H9 (cell line): ENCODE measurements at regions not wholly inside any gene's neighbourhood (a gene's known extent, or its start where the extent isn't known, plus 50 kb on each side); places are given as distances from the start of the nearest gene placed in this dataset.

Experiments
- DNase-seq: peaks from one replicate; pipeline ENCODE4 v3.0.0-alpha.2; 2017
- H2AFZ ChIP-seq: one replicate; pipeline ENCODE4 v1.6.1; 2013; ENCODE audit warnings: mild to moderate bottlenecking, low read length, control low read depth, moderate library complexity
- H2AK5ac ChIP-seq: 2 replicates; pipeline ENCODE4 v1.6.1; 2013; ENCODE audit warnings: low read length, control low read depth, mixed read lengths; ENCODE audit not compliant: insufficient read length
- H2BK120ac ChIP-seq: one replicate; pipeline ENCODE4 v1.6.1; 2013; ENCODE audit warnings: low read depth, mild to moderate bottlenecking, low read length, control low read depth, inconsistent platforms; ENCODE audit not compliant: poor library complexity, severe bottlenecking
- H2BK12ac ChIP-seq: 2 replicates; pipeline ENCODE4 v1.6.1; 2013; ENCODE audit warnings: low read length, control low read depth, mixed read lengths, low read depth; ENCODE audit not compliant: insufficient read length
- H2BK15ac ChIP-seq: 2 replicates; pipeline ENCODE4 v1.6.1; 2013; ENCODE audit warnings: low read depth, low read length, control low read depth
- H2BK20ac ChIP-seq: one replicate; pipeline ENCODE4 v1.6.1; 2013; ENCODE audit warnings: low read depth, mild to moderate bottlenecking, low read length, control low read depth, inconsistent platforms; ENCODE audit not compliant: poor library complexity, severe bottlenecking
- H2BK5ac ChIP-seq: 2 replicates; pipeline ENCODE4 v1.6.1; 2013; ENCODE audit warnings: low read length, control low read depth, mixed read lengths; ENCODE audit not compliant: insufficient read length
- H3K14ac ChIP-seq: 2 replicates; pipeline ENCODE4 v1.6.1; 2013; ENCODE audit warnings: low read length, control low read depth; ENCODE audit not compliant: insufficient read depth
- H3K18ac ChIP-seq: 2 replicates; pipeline ENCODE4 v1.6.1; 2013; ENCODE audit warnings: low read depth, mild to moderate bottlenecking, mixed read lengths, low read length, control low read depth; ENCODE audit not compliant: insufficient read length
- H3K23ac ChIP-seq: 2 replicates; pipeline ENCODE4 v1.6.1; 2013; ENCODE audit warnings: low read length, control low read depth, mixed read lengths, low read depth; ENCODE audit not compliant: insufficient read length
- H3K23me2 ChIP-seq: 2 replicates; pipeline ENCODE4 v1.6.1; 2013; ENCODE audit warnings: low read depth, mild to moderate bottlenecking, mixed read lengths, low read length, control low read depth; ENCODE audit not compliant: insufficient read length, poor library complexity, severe bottlenecking
- H3K27ac ChIP-seq: 2 replicates; pipeline ENCODE4 v1.5.1; 2013; ENCODE audit warnings: low read length, control low read depth, mixed read lengths, low read depth; ENCODE audit not compliant: insufficient read length
- H3K27me3 ChIP-seq: 2 replicates; pipeline ENCODE4 v1.6.1; 2013; ENCODE audit warnings: low read length, control low read depth, inconsistent platforms; ENCODE audit not compliant: insufficient read depth
- H3K4ac ChIP-seq: 2 replicates; pipeline ENCODE4 v1.6.1; 2013; ENCODE audit warnings: low read depth, mild to moderate bottlenecking, control low read depth, inconsistent platforms, low read length, moderate library complexity
- H3K4me1 ChIP-seq: 2 replicates; pipeline ENCODE4 v1.6.1; 2013; ENCODE audit warnings: low read length, control low read depth, inconsistent platforms; ENCODE audit not compliant: insufficient read depth
- H3K4me2 ChIP-seq: 2 replicates; pipeline ENCODE4 v1.6.1; 2013; ENCODE audit warnings: low read length, control low read depth, mixed read lengths; ENCODE audit not compliant: insufficient read length, insufficient read depth
- H3K56ac ChIP-seq: 2 replicates; pipeline ENCODE4 v1.6.1; 2013; ENCODE audit warnings: low read depth, mild to moderate bottlenecking, mixed read lengths, low read length, control low read depth; ENCODE audit not compliant: insufficient read length
- H3K79me1 ChIP-seq: 2 replicates; pipeline ENCODE4 v1.6.1; 2013; ENCODE audit warnings: low read depth, mild to moderate bottlenecking, moderate library complexity, low read length, control low read depth, inconsistent platforms; ENCODE audit not compliant: insufficient read depth, poor library complexity, severe bottlenecking
- H3K79me2 ChIP-seq: 2 replicates; pipeline ENCODE4 v1.6.1; 2013; ENCODE audit warnings: low read length, control low read depth, inconsistent platforms; ENCODE audit not compliant: insufficient read depth
- H3K9ac ChIP-seq: 2 replicates; pipeline ENCODE4 v1.6.1; 2013; ENCODE audit warnings: low read length, control low read depth, mixed read lengths; ENCODE audit not compliant: insufficient read length; ENCODE audit errors: extremely low read depth
- H3K9me3 ChIP-seq: one replicate; pipeline ENCODE4 v1.6.1; 2013; ENCODE audit warnings: low read depth, low read length, inconsistent platforms; ENCODE audit not compliant: control insufficient read depth
- H3T11ph ChIP-seq: one replicate; pipeline ENCODE4 v1.6.1; 2013; ENCODE audit warnings: mild to moderate bottlenecking, low read length, control low read depth, inconsistent platforms
- H4K20me1 ChIP-seq: one replicate; pipeline ENCODE4 v1.6.1; 2013; ENCODE audit not compliant: control insufficient read depth, insufficient read length, insufficient read depth
- H4K5ac ChIP-seq: 2 replicates; pipeline ENCODE4 v1.6.1; 2013; ENCODE audit warnings: low read depth, mild to moderate bottlenecking, mixed read lengths, low read length, control low read depth; ENCODE audit not compliant: insufficient read length
- H4K8ac ChIP-seq: replicated peaks from 2 replicates; pipeline ENCODE4 v1.6.1; 2013; ENCODE audit warnings: low read length, control low read depth, mixed read lengths, low read depth; ENCODE audit not compliant: insufficient read length
- H4K91ac ChIP-seq: 2 replicates; pipeline ENCODE4 v1.6.1; 2013; ENCODE audit warnings: low read depth, mild to moderate bottlenecking, moderate library complexity, mixed read lengths, low read length, control low read depth; ENCODE audit not compliant: insufficient read length
- H3K27ac Mint-ChIP-seq, 3 experiments: 2 replicates in 2 of 3; 3 replicates in 1 of 3; pipeline ENCODE4 v1.8.0; 2020 to 2021; ENCODE audit warnings: mixed read lengths in 3 of 3, mild to moderate bottlenecking in 1 of 3, moderate library complexity in 1 of 3
- H3K27me3 Mint-ChIP-seq: 2 replicates; pipeline ENCODE4 v1.8.0; 2021; ENCODE audit warnings: low read depth, mild to moderate bottlenecking, moderate library complexity, mixed read lengths
- H3K36me3 Mint-ChIP-seq, 3 experiments: 2 replicates in 2 of 3; 3 replicates in 1 of 3; pipeline ENCODE4 v1.8.0; 2020 to 2021; ENCODE audit warnings: low read depth in 3 of 3, mixed read lengths in 3 of 3; ENCODE audit not compliant: insufficient read depth in 1 of 3
- H3K4me1 Mint-ChIP-seq, 2 experiments: 2 replicates each; pipeline ENCODE4 v1.8.0; 2020; ENCODE audit warnings: mixed read lengths in 2 of 2
- H3K4me3 Mint-ChIP-seq, 2 experiments: 2 replicates in 1 of 2; 3 replicates in 1 of 2; pipeline ENCODE4 v1.8.0; 2020 to 2021; ENCODE audit warnings: mild to moderate bottlenecking in 2 of 2, mixed read lengths in 2 of 2, moderate library complexity in 1 of 2
- H3K9me3 Mint-ChIP-seq, 2 experiments: 2 replicates in 1 of 2; 3 replicates in 1 of 2; pipeline ENCODE4 v1.8.0; 2020; ENCODE audit warnings: mild to moderate bottlenecking in 2 of 2, mixed read lengths in 2 of 2, moderate library complexity in 1 of 2
- WGBS: extraction: QIAGEN DNeasy Blood & Tissue Kit; methylation state at CpG from one replicate; pipeline ENCODE4 v1.1.7; 2013; ENCODE audit warnings: missing lambda C conversion rate, low lambda C conversion rate, mixed read lengths; ENCODE audit not compliant: insufficient read length; ENCODE audit errors: extremely low coverage; 5-methylcytosine and 5-hydroxymethylcytosine counted together
- TF ChIP-seq, protein P1 (sequence below): fragments of 200-600 bp; sonication (generic); conservative IDR thresholded peaks from 3 replicates; pipeline ENCODE4 v1.8.0; 2021; ENCODE audit warnings: antibody characterized with exemption, mild to moderate bottlenecking

GRCh38 chr2:126309185-126309584, 346.8 kb upstream of the GYPC start:
- Histone ChIP-seq H3T11ph (no peak overlapping the region), H2BK5ac (no peak overlapping the region), H3K9me3 (no peaks in the 10 kb centered on the region), H3K4ac (no peak overlapping the region), H2AK5ac (no peak overlapping the region), H2BK20ac (no peak overlapping the region), H3K23ac (no peak overlapping the region), H2BK15ac (no peak overlapping the region), H3K4me2 (no peak overlapping the region), H4K5ac (no peak overlapping the region), H4K8ac (no peak overlapping the region), H3K23me2 (no peaks in the 10 kb centered on the region), H3K9ac (no peak overlapping the region), H3K79me2 (no peaks in the 10 kb centered on the region), H3K79me1 (no peaks in the 10 kb centered on the region), H3K14ac (no peak overlapping the region), H4K20me1 (no peaks in the 10 kb centered on the region), H3K27ac (no peak overlapping the region), H3K4me1 (peaks cover 12% of the 10 kb centered on the region; the same call in 1 of the 2 replicates), H3K56ac (no peak overlapping the region), H2AFZ (no peak overlapping the region), H2BK12ac (no peak overlapping the region), H4K91ac (no peak overlapping the region), H3K27me3 (no peaks in the 10 kb centered on the region), H2BK120ac (no peak overlapping the region), H3K18ac (no peak overlapping the region)
- TF ChIP-seq, protein P1, sequence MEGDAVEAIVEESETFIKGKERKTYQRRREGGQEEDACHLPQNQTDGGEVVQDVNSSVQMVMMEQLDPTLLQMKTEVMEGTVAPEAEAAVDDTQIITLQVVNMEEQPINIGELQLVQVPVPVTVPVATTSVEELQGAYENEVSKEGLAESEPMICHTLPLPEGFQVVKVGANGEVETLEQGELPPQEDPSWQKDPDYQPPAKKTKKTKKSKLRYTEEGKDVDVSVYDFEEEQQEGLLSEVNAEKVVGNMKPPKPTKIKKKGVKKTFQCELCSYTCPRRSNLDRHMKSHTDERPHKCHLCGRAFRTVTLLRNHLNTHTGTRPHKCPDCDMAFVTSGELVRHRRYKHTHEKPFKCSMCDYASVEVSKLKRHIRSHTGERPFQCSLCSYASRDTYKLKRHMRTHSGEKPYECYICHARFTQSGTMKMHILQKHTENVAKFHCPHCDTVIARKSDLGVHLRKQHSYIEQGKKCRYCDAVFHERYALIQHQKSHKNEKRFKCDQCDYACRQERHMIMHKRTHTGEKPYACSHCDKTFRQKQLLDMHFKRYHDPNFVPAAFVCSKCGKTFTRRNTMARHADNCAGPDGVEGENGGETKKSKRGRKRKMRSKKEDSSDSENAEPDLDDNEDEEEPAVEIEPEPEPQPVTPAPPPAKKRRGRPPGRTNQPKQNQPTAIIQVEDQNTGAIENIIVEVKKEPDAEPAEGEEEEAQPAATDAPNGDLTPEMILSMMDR, result no peak
- WGBS, result no CpG with 5 or more reads among the region's 2 CpGs
- DNase-seq, result no peak
- Mint-ChIP-seq H3K4me1 (peaks cover 18 to 24% of the 10 kb centered on the region in 2 experiments), H3K9me3 (no peaks in the 10 kb centered on the region), H3K4me3 (no peak overlapping the region), H3K36me3 (no peaks in the 10 kb centered on the region), H3K27me3 (no peaks in the 10 kb centered on the region), H3K27ac (no peak overlapping the region)
